GM12892 (cell line): ENCODE measurements at regions not wholly inside any gene's neighbourhood (a gene's known extent, or its start where the extent isn't known, plus 50 kb on each side); places are given as distances from the start of the nearest gene placed in this dataset.

ENCODE experiments used
- POLR2A ChIP-seq: IDR thresholded peaks from 2 replicates; pipeline ENCODE4 v1.6.1; 2011; ENCODE audit warnings: low read depth, low read length, control low read depth
- POLR2AphosphoS5 ChIP-seq: IDR thresholded peaks from 2 replicates; pipeline ENCODE4 v1.6.1; 2011; ENCODE audit warnings: low read depth, low read length, control low read depth

DNA sequence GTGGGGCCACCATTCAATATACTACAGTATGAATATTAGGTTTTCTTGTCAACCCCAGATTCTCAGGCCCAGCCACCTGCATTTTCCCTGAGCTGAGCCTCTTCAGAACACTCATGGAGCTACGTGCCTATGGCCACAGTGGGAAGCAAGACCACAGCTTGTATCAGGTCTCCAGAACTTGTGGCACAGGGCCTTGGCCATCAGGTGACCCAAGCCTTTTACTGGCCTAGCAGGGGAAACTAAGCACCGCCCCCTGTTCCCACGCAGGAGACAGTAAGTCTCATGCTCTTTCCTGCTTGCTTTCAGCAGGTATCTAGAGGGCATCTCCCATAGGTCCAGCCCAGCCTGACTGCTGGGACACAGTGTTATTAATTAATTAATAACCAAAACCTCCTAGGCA is 138.4 kb upstream of the MAMLD1 start:
- TF ChIP-seq POLR2A (no peak), POLR2AphosphoS5 (no peak)
